NCI-H146 treated with DMSO at 0.1 percent for 48 hours (cell line): ENCODE measurements at regions not wholly inside any gene's neighbourhood (a gene's known extent, or its start where the extent isn't known, plus 50 kb on each side); places are given as distances from the start of the nearest gene placed in this dataset.

Source experiments
- DNase-seq: peaks from one replicate; lab custom pipeline; 2025; ENCODE audit not compliant: unreplicated experiment; lab: John Stamatoyannopoulos, UW

- DNase-seq: no peak
Measured at GRCh38 chr22:48545987-48546386, 1281.7 kb downstream of the BRD1 start.

DNA sequence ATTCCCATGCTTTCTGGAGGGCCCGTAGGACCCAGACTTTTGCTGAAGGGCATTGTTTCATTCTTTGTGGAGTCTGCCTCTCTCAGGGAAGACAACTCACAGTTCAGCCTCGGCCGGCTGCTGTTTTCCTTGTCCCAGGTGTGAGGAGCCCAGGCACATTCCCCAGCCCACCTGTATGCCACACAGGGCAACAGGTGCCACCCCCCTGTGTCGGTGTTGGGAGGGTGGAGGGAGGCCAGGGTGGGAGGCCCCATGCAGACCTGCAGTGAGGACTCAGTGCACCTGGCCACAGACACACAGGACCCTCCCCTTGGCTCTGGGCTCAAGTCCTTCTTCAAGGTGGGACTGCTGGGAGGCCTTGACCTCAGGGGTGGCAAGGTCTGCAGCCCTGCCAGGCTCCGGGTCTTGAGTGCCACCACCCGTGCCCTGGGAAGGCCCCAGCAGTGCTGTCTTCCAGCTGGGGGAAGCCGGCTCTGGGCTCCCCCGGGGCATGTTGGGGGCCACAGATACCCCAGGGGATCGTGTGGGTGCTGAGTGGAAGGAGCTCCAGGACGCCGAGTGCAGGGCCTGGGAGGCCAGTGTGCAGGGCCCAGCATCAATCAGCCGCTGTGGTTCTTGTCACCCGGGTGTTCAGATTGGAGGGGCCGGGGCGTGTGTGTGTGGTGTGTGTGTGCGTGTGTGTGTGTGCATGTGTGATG lies 1286.1 kb downstream of the BRD1 start:
- no peak for DNase-seq

- DNase-seq: no peak
Measured at GRCh38 chr22:48539261-48539660, 1288.4 kb downstream of the BRD1 start.

- DNase-seq: no peak
Measured at GRCh38 chr22:48538291-48538820, 1289.3 kb downstream of the BRD1 start.

GRCh38 chr22:48537343-48537680 lies 1290.4 kb downstream of the BRD1 start:
- DNase-seq: no peak

- DNase-seq: no peak
Measured at GRCh38 chr22:48536541-48537342, 1290.9 kb downstream of the BRD1 start.

- no peak for DNase-seq
Measured at GRCh38 chr22:48535868-48536540, 1291.7 kb downstream of the BRD1 start.

- DNase-seq: no peak
Measured at GRCh38 chr22:48534395-48534958, 1293.2 kb downstream of the BRD1 start.

GRCh38 chr22:48532986-48533385 lies 1294.7 kb downstream of the BRD1 start:
- DNase-seq: no peak

DNA sequence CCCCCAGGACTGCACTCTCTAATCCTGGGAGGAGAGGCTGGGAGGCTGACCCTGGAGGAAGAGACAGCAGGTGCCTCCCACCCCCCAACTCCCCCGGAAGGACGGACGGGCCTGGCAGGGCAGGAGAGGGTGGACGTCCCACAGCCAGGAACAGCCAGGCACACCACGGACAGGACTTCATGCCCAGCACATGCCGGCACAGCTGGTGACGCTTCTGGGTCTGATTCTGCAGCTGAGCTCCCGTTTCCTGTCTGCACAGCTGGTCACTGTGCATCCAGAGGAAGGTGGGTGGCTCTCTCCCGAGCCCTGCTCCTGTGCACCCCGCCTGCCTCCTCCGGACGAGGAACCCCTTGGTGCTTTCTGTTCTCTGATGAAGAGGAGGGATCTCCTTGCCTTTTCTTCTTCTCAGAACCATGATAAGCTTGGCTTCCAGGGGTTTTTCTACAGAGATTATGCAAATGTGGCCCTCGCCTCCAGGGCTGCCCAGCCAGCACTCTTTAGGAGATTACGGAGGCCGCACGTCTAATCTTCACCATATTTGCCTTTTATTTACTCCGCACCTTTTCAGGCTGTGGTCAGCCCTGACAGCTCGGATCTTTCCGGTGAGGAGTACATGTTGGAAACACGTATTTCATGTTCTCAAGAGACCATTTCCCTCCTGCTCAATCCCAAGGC lies 1295.8 kb downstream of the BRD1 start:
- no peak for DNase-seq

- no peak for DNase-seq
Measured at GRCh38 chr22:48531108-48531507, 1296.6 kb downstream of the BRD1 start.

DNA sequence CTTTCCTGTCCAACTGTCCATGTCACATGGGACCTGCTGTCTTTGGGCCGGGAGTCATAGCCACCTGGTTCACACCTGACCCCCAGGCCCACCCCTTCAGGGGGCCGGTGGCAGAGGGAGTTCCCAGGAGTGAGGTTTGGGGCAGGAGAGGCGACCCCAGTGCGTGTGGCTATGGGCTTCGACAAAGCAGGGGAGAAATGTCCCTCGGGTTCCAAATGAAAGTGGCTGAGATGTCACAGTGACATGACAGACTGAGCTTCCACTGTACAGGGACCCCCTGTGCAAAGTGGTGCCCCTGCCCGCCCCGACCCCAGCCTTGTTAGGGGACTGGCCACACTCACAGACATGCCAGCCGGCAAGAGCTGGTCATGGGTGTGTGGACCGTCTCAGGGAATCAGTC lies 1297.0 kb downstream of the BRD1 start:
- DNase-seq: no peak

DNA sequence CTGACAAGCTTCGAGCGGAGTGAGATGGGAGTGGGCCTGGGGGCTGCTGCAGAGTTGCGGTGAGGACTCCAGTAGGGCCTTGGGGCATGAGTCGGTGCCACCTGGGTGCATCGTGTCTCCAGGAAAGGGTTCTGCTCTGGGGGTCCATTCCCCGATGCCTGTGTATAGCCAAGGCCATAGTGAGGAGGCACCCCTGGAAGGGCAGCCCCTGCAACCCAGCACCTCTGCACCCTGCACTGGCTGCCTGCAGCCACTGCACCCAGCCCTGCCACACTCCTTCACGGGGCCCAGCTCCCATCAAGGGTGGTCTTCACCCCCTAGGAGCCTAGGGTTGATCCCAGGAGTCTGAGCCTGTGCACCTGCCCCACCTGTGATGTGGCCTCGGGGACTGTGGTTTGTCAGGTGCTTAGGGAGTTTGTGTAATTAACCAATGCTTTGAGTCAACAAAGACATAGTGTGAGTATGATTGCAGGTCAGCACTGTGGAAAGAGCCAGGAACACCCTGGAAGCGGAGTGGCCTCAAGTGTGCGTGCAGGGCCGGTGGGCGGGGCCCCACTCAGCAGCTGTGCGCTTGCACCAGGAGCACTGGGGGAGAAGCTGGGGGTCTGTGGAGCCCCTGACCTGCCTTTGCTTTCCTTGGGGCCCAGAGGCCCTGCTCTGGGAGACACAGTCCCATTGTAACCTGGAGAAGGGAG lies 1299.3 kb downstream of the BRD1 start:
- DNase-seq: peak; percentile 51

GRCh38 chr22:48523761-48524160 lies 1303.9 kb downstream of the BRD1 start:
- no peak for DNase-seq

DNA sequence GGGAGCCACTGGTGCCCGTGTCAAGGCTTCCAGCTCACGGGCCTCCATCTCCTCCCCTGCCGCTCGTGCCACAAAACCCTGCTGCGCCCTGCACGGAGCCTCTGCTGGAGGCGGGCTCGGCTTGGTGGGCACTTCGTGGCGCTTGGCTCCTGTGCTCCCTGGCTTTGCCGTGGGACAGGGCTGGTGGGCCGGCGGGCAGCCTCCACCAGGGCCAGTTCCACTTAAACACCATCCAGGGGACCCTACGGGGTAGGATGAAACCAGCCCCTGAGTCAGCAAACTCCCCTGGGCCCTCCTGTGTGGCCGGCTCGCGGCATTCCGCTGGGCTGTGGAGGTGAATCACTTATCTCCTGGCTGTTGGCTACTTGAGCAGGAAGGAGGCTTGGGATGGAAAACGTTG lies 1304.6 kb downstream of the BRD1 start:
- DNase-seq: no peak

DNA sequence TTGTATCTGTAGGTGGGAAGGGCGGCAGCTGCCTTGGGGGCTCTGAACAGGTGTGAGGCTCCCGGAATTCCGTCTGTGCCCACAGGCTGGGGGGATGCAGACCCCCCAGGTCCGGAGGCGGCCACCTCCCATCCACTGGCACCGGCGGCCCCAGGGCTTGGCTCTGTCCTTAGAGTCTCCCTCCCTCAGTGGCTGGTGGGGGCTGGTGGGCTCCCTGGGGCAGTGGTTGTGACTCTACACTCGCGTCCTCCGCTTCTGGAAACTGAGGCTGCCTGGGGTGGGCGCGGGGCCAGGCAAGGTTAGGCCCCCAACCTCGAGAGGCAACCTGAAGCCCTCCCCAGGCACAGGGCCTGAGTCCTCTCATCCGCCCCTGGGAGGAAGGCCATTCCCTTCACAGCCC lies 1305.4 kb downstream of the BRD1 start:
- DNase-seq: no peak

DNA sequence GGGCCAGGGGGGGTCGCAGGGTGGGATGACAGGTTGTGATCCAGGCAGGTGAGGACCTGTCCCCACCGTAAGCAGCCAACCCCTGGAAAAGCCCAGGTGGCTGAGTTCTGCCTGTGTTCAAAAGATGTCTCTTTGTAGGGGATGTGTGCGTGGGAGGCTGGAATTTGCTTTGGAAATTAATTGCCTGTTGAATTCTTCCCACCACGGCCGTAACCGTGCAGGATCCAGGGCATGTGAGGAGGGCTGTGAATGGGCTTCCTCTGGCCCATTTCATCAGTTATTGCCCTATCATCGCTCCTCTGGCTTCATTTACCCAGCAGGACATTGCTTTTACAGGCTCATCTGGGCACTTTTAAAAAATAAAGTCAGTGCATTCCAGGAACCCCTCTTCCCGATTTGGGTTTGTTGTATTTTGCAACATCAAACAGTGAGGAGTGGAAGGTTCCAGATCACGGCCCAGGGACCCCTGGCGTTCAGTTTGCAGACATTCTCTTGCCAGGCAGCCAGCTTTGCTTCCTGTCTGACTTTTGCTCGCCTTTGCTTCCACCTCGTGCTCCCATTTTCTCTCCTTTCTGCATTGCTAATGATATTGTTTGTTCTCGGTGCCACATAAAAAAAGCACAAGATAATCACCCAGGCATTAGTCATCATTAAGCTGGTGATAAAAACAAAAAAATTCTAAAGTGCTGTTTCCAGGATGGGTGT lies 1306.6 kb downstream of the BRD1 start:
- DNase-seq: no peak

- DNase-seq: no peak
Measured at GRCh38 chr22:48520207-48520606, 1307.5 kb downstream of the BRD1 start.
